ENCODE measurements at regions not wholly inside any gene's neighbourhood (a gene's known extent, or its start where the extent isn't known, plus 50 kb on each side); places are given as distances from the start of the nearest gene placed in this dataset.

- no peaks in the 10 kb centered on the region for H3K36me3 ChIP-seq (ENCODE audit: control insufficient read depth, insufficient read depth, low read length)
- H3K9me3 ChIP-seq (ENCODE audit: control insufficient read depth, low read depth, low read length) = no peaks in the 10 kb centered on the region
- peaks cover 69% of the 10 kb centered on the region for H3K4me1 ChIP-seq (ENCODE audit: control insufficient read depth, insufficient read depth, low read length)
- WGBS (ENCODE audit: insufficient coverage, low lambda C conversion rate) = 100% methylated on average over 1 of the region's 16 CpGs
- peak; percentile 52 to 75 for DNase-seq
- no peaks in the 10 kb centered on the region for H3K27me3 ChIP-seq (ENCODE audit: control insufficient read depth, insufficient read depth, low read length)
- no peak overlapping the region for H3K4me3 ChIP-seq (ENCODE audit: low read length)
- peak overlapping the region; percentile 94 for H3K27ac ChIP-seq (ENCODE audit: low read length)
Measured at GRCh38 chr5:56529666-56530430, 285.5 kb upstream of the MAP3K1 start.

GRCh38 chr5:56527174-56527573, 288.2 kb upstream of the MAP3K1 start:
- Histone ChIP-seq H3K9me3 (ENCODE audit: control insufficient read depth, low read depth, low read length) (no peaks in the 10 kb centered on the region), H3K27me3 (ENCODE audit: control insufficient read depth, insufficient read depth, low read length) (no peaks in the 10 kb centered on the region), H3K4me3 (ENCODE audit: low read length) (no peak overlapping the region), H3K36me3 (ENCODE audit: control insufficient read depth, insufficient read depth, low read length) (no peaks in the 10 kb centered on the region), H3K4me1 (ENCODE audit: control insufficient read depth, insufficient read depth, low read length) (peaks cover 52% of the 10 kb centered on the region), H3K27ac (ENCODE audit: low read length) (peak overlapping the region; percentile 10)
- peak; percentile 60 to 75 for DNase-seq
- no CpG with 5 or more reads among the region's 4 CpGs for WGBS (ENCODE audit: insufficient coverage, low lambda C conversion rate)

GRCh38 chr5:56525113-56525512, 290.2 kb upstream of the MAP3K1 start:
- whole genome bisulfite sequencing (ENCODE audit: insufficient coverage, low lambda C conversion rate) = no CpG with 5 or more reads among the region's 3 CpGs
- no peak overlapping the region for H3K27ac ChIP-seq (ENCODE audit: low read length)
- DNase-seq = no peak

GRCh38 chr5:56523790-56524575, 290.9 kb upstream of the ANKRD55 start:
- Histone ChIP-seq H3K4me1 (ENCODE audit: control insufficient read depth, insufficient read depth, low read length) (peaks cover 24% of the 10 kb centered on the region), H3K9me3 (ENCODE audit: control insufficient read depth, low read depth, low read length) (no peaks in the 10 kb centered on the region), H3K36me3 (ENCODE audit: control insufficient read depth, insufficient read depth, low read length) (no peaks in the 10 kb centered on the region), H3K27me3 (ENCODE audit: control insufficient read depth, insufficient read depth, low read length) (no peaks in the 10 kb centered on the region), H3K27ac (ENCODE audit: low read length) (no peak overlapping the region), H3K4me3 (ENCODE audit: low read length) (no peak overlapping the region)
- DNase-seq = no peak
- 60% methylated on average over 1 of the region's 6 CpGs for WGBS (ENCODE audit: insufficient coverage, low lambda C conversion rate)

More at GRCh38 chr5:56525113-56525512, 290.2 kb upstream of the MAP3K1 start:
- Histone ChIP-seq H3K4me3 (ENCODE audit: low read length) (no peak overlapping the region), H3K36me3 (ENCODE audit: control insufficient read depth, insufficient read depth, low read length) (no peaks in the 10 kb centered on the region), H3K9me3 (ENCODE audit: control insufficient read depth, low read depth, low read length) (no peaks in the 10 kb centered on the region), H3K4me1 (ENCODE audit: control insufficient read depth, insufficient read depth, low read length) (peaks cover 33% of the 10 kb centered on the region), H3K27me3 (ENCODE audit: control insufficient read depth, insufficient read depth, low read length) (no peaks in the 10 kb centered on the region)

- H3K9me3 ChIP-seq (ENCODE audit: control insufficient read depth, low read depth, low read length) = no peaks in the 10 kb centered on the region
- peaks cover 25% of the 10 kb centered on the region for H3K4me1 ChIP-seq (ENCODE audit: control insufficient read depth, insufficient read depth, low read length)
- H3K27ac ChIP-seq (ENCODE audit: low read length) = no peak overlapping the region
- H3K4me3 ChIP-seq (ENCODE audit: low read length) = no peak overlapping the region
- no peaks in the 10 kb centered on the region for H3K27me3 ChIP-seq (ENCODE audit: control insufficient read depth, insufficient read depth, low read length)
- 100% methylated on average over 1 of the region's 1 CpG for WGBS (ENCODE audit: insufficient coverage, low lambda C conversion rate)
- no peaks in the 10 kb centered on the region for H3K36me3 ChIP-seq (ENCODE audit: control insufficient read depth, insufficient read depth, low read length)
- DNase-seq = no peak
Measured at GRCh38 chr5:56522960-56523359, 289.8 kb upstream of the ANKRD55 start.

- no peak overlapping the region for H3K4me3 ChIP-seq (ENCODE audit: low read length)
- H3K27ac ChIP-seq (ENCODE audit: low read length) = no peak overlapping the region
- H3K4me1 ChIP-seq (ENCODE audit: control insufficient read depth, insufficient read depth, low read length) = peaks cover 28% of the 10 kb centered on the region
- DNase-seq = no peak
- WGBS (ENCODE audit: insufficient coverage, low lambda C conversion rate) = 64% methylated on average over 2 of the region's 5 CpGs
- no peaks in the 10 kb centered on the region for H3K36me3 ChIP-seq (ENCODE audit: control insufficient read depth, insufficient read depth, low read length)
- no peaks in the 10 kb centered on the region for H3K27me3 ChIP-seq (ENCODE audit: control insufficient read depth, insufficient read depth, low read length)
- H3K9me3 ChIP-seq (ENCODE audit: control insufficient read depth, low read depth, low read length) = no peaks in the 10 kb centered on the region
Measured at GRCh38 chr5:56522169-56522568, 289.0 kb upstream of the ANKRD55 start.

GRCh38 chr5:56520986-56521730, 288.0 kb upstream of the ANKRD55 start:
- Histone ChIP-seq H3K9me3 (ENCODE audit: control insufficient read depth, low read depth, low read length) (no peaks in the 10 kb centered on the region), H3K4me1 (ENCODE audit: control insufficient read depth, insufficient read depth, low read length) (peaks cover 28% of the 10 kb centered on the region), H3K36me3 (ENCODE audit: control insufficient read depth, insufficient read depth, low read length) (no peaks in the 10 kb centered on the region), H3K27me3 (ENCODE audit: control insufficient read depth, insufficient read depth, low read length) (no peaks in the 10 kb centered on the region), H3K4me3 (ENCODE audit: low read length) (no peak overlapping the region), H3K27ac (ENCODE audit: low read length) (no peak overlapping the region)
- no CpG with 5 or more reads among the region's 11 CpGs for WGBS (ENCODE audit: insufficient coverage, low lambda C conversion rate)
- no peak for DNase-seq

- DNase-seq = no peak
- Histone ChIP-seq H3K27ac (ENCODE audit: low read length) (no peak overlapping the region), H3K4me1 (ENCODE audit: control insufficient read depth, insufficient read depth, low read length) (peaks cover 28% of the 10 kb centered on the region), H3K27me3 (ENCODE audit: control insufficient read depth, insufficient read depth, low read length) (no peaks in the 10 kb centered on the region), H3K9me3 (ENCODE audit: control insufficient read depth, low read depth, low read length) (no peaks in the 10 kb centered on the region), H3K36me3 (ENCODE audit: control insufficient read depth, insufficient read depth, low read length) (no peaks in the 10 kb centered on the region), H3K4me3 (ENCODE audit: low read length) (no peak overlapping the region)
- no CpG with 5 or more reads among the region's 4 CpGs for WGBS (ENCODE audit: insufficient coverage, low lambda C conversion rate)
Measured at GRCh38 chr5:56518820-56519219, 285.7 kb upstream of the ANKRD55 start.

- H3K4me1 ChIP-seq (ENCODE audit: control insufficient read depth, insufficient read depth, low read length) = peaks cover 28% of the 10 kb centered on the region
- DNase-seq = peak; percentile 81 to 89
- peak overlapping the region; percentile 86 for H3K27ac ChIP-seq (ENCODE audit: low read length)
- no peaks in the 10 kb centered on the region for H3K27me3 ChIP-seq (ENCODE audit: control insufficient read depth, insufficient read depth, low read length)
- H3K4me3 ChIP-seq (ENCODE audit: low read length) = no peak overlapping the region
- no peaks in the 10 kb centered on the region for H3K9me3 ChIP-seq (ENCODE audit: control insufficient read depth, low read depth, low read length)
- WGBS (ENCODE audit: insufficient coverage, low lambda C conversion rate) = no CpG with 5 or more reads among the region's 2 CpGs
- H3K36me3 ChIP-seq (ENCODE audit: control insufficient read depth, insufficient read depth, low read length) = no peaks in the 10 kb centered on the region
Measured at GRCh38 chr5:56517011-56517416, 283.9 kb upstream of the ANKRD55 start.

- Histone ChIP-seq H3K4me1 (ENCODE audit: control insufficient read depth, insufficient read depth, low read length) (peaks cover 28% of the 10 kb centered on the region), H3K27ac (ENCODE audit: low read length) (peak overlapping the region; percentile 86), H3K27me3 (ENCODE audit: control insufficient read depth, insufficient read depth, low read length) (no peaks in the 10 kb centered on the region), H3K36me3 (ENCODE audit: control insufficient read depth, insufficient read depth, low read length) (no peaks in the 10 kb centered on the region), H3K4me3 (ENCODE audit: low read length) (no peak overlapping the region), H3K9me3 (ENCODE audit: control insufficient read depth, low read depth, low read length) (no peaks in the 10 kb centered on the region)
- WGBS (ENCODE audit: insufficient coverage, low lambda C conversion rate) = 100% methylated on average over 1 of the region's 5 CpGs
- DNase-seq = no peak
Measured at GRCh38 chr5:56516441-56516840, 283.3 kb upstream of the ANKRD55 start.
